NCI-H2196 (cell line): ENCODE measurements at regions not wholly inside any gene's neighbourhood (a gene's known extent, or its start where the extent isn't known, plus 50 kb on each side); places are given as distances from the start of the nearest gene placed in this dataset.
"Not testable (repeated sequence)": the region's sequence is repeated elsewhere in the genome, so short reads cannot be mapped to it uniquely, and the experiment has no call there.

Experiments used
- DNase-seq: peaks from one replicate; lab custom pipeline; 2025; ENCODE audit not compliant: unreplicated experiment; lab: John Stamatoyannopoulos, UW

GRCh38 chr7:66535414-66536329 lies 93.0 kb upstream of the KCTD7 start:
- DNase-seq, result no peak

GRCh38 chr7:66537380-66537779 lies 91.3 kb upstream of the KCTD7 start:
- DNase-seq, result no peak

- no peak for DNase-seq
Measured at GRCh38 chr7:66537876-66538275, 90.8 kb upstream of the KCTD7 start.

- DNase-seq, result no peak
Measured at GRCh38 chr7:66539264-66539623, 89.4 kb upstream of the KCTD7 start.

- DNase-seq, result no peak
Measured at GRCh38 chr7:66539902-66540375, 88.7 kb upstream of the KCTD7 start.

GRCh38 chr7:66542049-66542448 lies 86.6 kb upstream of the KCTD7 start:
- DNase-seq, result no peak

- no peak for DNase-seq
Measured at GRCh38 chr7:66542528-66543269, 86.0 kb upstream of the KCTD7 start.

- no peak for DNase-seq
Measured at GRCh38 chr7:66549466-66549865, 79.2 kb upstream of the KCTD7 start.

- DNase-seq, result no peak
Measured at GRCh38 chr7:66553001-66553400, 75.7 kb upstream of the KCTD7 start.

GRCh38 chr7:66553675-66554074 lies 75.0 kb upstream of the KCTD7 start:
- DNase-seq, result not testable (repeated sequence)

GRCh38 chr7:66554291-66554690 lies 74.4 kb upstream of the KCTD7 start:
- not testable (repeated sequence) for DNase-seq

GRCh38 chr7:66554842-66555430 lies 73.7 kb upstream of the KCTD7 start:
- DNase-seq, result not testable (repeated sequence)

- no peak for DNase-seq
Measured at GRCh38 chr7:66556177-66556548, 72.5 kb upstream of the KCTD7 start.

GRCh38 chr7:66556549-66557213 lies 72.0 kb upstream of the KCTD7 start:
- no peak for DNase-seq

- peak; percentile 70 for DNase-seq
Measured at GRCh38 chr7:66557214-66558200, 71.2 kb upstream of the KCTD7 start.

- DNase-seq, result no peak
Measured at GRCh38 chr7:66558201-66558641, 70.5 kb upstream of the KCTD7 start.

- no peak for DNase-seq
Measured at GRCh38 chr7:66558660-66559465, 69.8 kb upstream of the KCTD7 start.

- no peak for DNase-seq
Measured at GRCh38 chr7:66564045-66564444, 64.6 kb upstream of the KCTD7 start.

- DNase-seq, result not testable (repeated sequence)
Measured at GRCh38 chr7:66570179-66570578, 58.5 kb upstream of the KCTD7 start.
